ENCODE measurements at regions not wholly inside any gene's neighbourhood (a gene's known extent, or its start where the extent isn't known, plus 50 kb on each side); places are given as distances from the start of the nearest gene placed in this dataset.

GRCh38 chr10:128576336-128576735 lies 450.1 kb upstream of the MKI67 start:
- Histone ChIP-seq H3K4me3 (replicated peaks; ENCODE audit: low read depth, low read length) (no peak overlapping the region), H3K36me3 (ENCODE audit: control insufficient read depth, insufficient read depth, low read length) (no peaks in the 10 kb centered on the region), H3K27me3 (replicated peaks; ENCODE audit: control insufficient read depth, insufficient read depth, low read length) (no peaks in the 10 kb centered on the region)
- TF ChIP-seq CTCF (IDR thresholded peaks at IDR 0.05; ENCODE audit: insufficient read depth, low read length, poor library complexity, severe bottlenecking): no peak
- no peak for DNase-seq (ENCODE audit: extremely low read depth, insufficient read length)

- Histone ChIP-seq H3K4me3 (replicated peaks; ENCODE audit: low read depth, low read length) (no peak overlapping the region), H3K36me3 (ENCODE audit: control insufficient read depth, insufficient read depth, low read length) (no peaks in the 10 kb centered on the region), H3K27me3 (replicated peaks; ENCODE audit: control insufficient read depth, insufficient read depth, low read length) (no peaks in the 10 kb centered on the region)
- TF ChIP-seq CTCF (IDR thresholded peaks at IDR 0.05; ENCODE audit: insufficient read depth, low read length, poor library complexity, severe bottlenecking): no peak
- no peak for DNase-seq (ENCODE audit: extremely low read depth, insufficient read length)
Measured at GRCh38 chr10:128576943-128577670, 450.9 kb upstream of the MKI67 start.

- H3K36me3 ChIP-seq (ENCODE audit: control insufficient read depth, insufficient read depth, low read length): no peaks in the 10 kb centered on the region
- no peak for TF ChIP-seq CTCF (IDR thresholded peaks at IDR 0.05; ENCODE audit: insufficient read depth, low read length, poor library complexity, severe bottlenecking)
- H3K4me3 ChIP-seq (replicated peaks; ENCODE audit: low read depth, low read length): no peak overlapping the region
Measured at GRCh38 chr10:128577958-128578750, 451.9 kb upstream of the MKI67 start.

GRCh38 chr10:128578766-128579165 lies 452.5 kb upstream of the MKI67 start:
- no peak for TF ChIP-seq CTCF (IDR thresholded peaks at IDR 0.05; ENCODE audit: insufficient read depth, low read length, poor library complexity, severe bottlenecking)
- Histone ChIP-seq H3K27me3 (replicated peaks; ENCODE audit: control insufficient read depth, insufficient read depth, low read length) (no peaks in the 10 kb centered on the region), H3K4me3 (replicated peaks; ENCODE audit: low read depth, low read length) (no peak overlapping the region), H3K36me3 (ENCODE audit: control insufficient read depth, insufficient read depth, low read length) (no peaks in the 10 kb centered on the region)
- DNase-seq (ENCODE audit: extremely low read depth, insufficient read length): no peak

More at GRCh38 chr10:128577958-128578750, 451.9 kb upstream of the MKI67 start:
- no peaks in the 10 kb centered on the region for H3K27me3 ChIP-seq (replicated peaks; ENCODE audit: control insufficient read depth, insufficient read depth, low read length)
- no peak for DNase-seq (ENCODE audit: extremely low read depth, insufficient read length)

- no peak for TF ChIP-seq CTCF (IDR thresholded peaks at IDR 0.05; ENCODE audit: insufficient read depth, low read length, poor library complexity, severe bottlenecking)
- no peak for DNase-seq (ENCODE audit: extremely low read depth, insufficient read length)
- H3K27me3 ChIP-seq (replicated peaks; ENCODE audit: control insufficient read depth, insufficient read depth, low read length): no peaks in the 10 kb centered on the region
- no peak overlapping the region for H3K4me3 ChIP-seq (replicated peaks; ENCODE audit: low read depth, low read length)
- no peaks in the 10 kb centered on the region for H3K36me3 ChIP-seq (ENCODE audit: control insufficient read depth, insufficient read depth, low read length)
Measured at GRCh38 chr10:128579280-128579865, 453.1 kb upstream of the MKI67 start.

Data from GM06990 (cell line).